Ascending aorta (tissue), 2 donors: ENCODE measurements at regions not wholly inside any gene's neighbourhood (a gene's known extent, or its start where the extent isn't known, plus 50 kb on each side); places are given as distances from the start of the nearest gene placed in this dataset.
"Not testable (repeated sequence)": the region's sequence is repeated elsewhere in the genome, so short reads cannot be mapped to it uniquely, and the experiment has no call there.

Source experiments
- DNase-seq, 2 donors: peaks; one replicate each; pipeline ENCODE4 v3.0.0-alpha.2; 2019; ENCODE audit warnings: low spot score in 2 of 2
- H3K27ac ChIP-seq, 2 donors: fragments of 200-600 bp; sonication (generic); one replicate each; pipeline ENCODE4 v1.5.1; 2016 to 2017; ENCODE audit warnings: mild to moderate bottlenecking in 1 of 2
- H3K27me3 ChIP-seq: fragments of 200-600 bp; sonication (generic); one replicate; pipeline ENCODE4 v1.5.1; 2017
- H3K36me3 ChIP-seq, 2 donors: fragments of 200-600 bp; sonication (generic); one replicate each; pipeline ENCODE4 v1.5.1; 2016
- H3K4me1 ChIP-seq, 2 donors: fragments of 200-600 bp; sonication (generic); one replicate each; pipeline ENCODE4 v1.5.1; 2016 to 2017; ENCODE audit warnings: mild to moderate bottlenecking in 1 of 2
- H3K4me3 ChIP-seq, 2 donors: fragments of 200-600 bp; sonication (generic); one replicate each; pipeline ENCODE4 v1.5.1; 2016 to 2017; ENCODE audit warnings: mild to moderate bottlenecking in 1 of 2
- H3K9me3 ChIP-seq, 2 donors: fragments of 200-600 bp; sonication (generic); one replicate each; pipeline ENCODE4 v1.5.1; 2016
- intact Hi-C: fragments of 100-400 bp; cut with DNase I; formaldehyde crosslinking; loops from one replicate; pipeline ENCODE4 v1.15.1; 2023
- TF ChIP-seq, protein P1 (sequence below), 3 experiments: fragments of 200-600 bp in 2 of 3; fragments of 450-650 bp in 1 of 3; sonication (generic) in 2 of 3; IDR thresholded peaks; one replicate each; pipeline ENCODE4 v1.5.1; 2016 to 2019; ENCODE audit warnings: antibody characterized with exemption in 3 of 3, mild to moderate bottlenecking in 1 of 3, moderate library complexity in 1 of 3

DNA sequence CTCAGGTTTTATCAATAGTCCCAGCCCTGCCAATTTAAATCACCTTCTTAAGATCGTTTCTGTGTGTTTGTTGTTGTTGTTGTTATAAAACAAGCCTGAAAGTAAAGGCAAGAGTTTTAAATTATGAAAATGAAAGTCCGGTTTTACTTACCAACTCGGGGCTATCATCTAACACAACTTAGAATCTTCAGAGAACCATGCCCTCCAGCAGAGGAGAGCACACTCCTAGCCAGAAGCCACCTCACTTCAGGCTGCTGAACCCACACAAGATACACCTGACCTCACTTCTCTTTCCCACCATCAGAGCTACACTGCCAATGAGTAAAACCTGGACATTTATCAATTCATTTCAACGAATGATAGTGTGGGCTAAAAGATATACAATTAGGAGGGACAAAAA, 335.2 kb downstream of the IRS1 start:
- Histone ChIP-seq H3K27ac (no peak overlapping the region), H3K4me1 (no peaks in the 10 kb centered on the region), H3K4me3 (no peak overlapping the region), H3K27me3 (no peaks in the 10 kb centered on the region), H3K9me3 (no peaks in the 10 kb centered on the region), H3K36me3 (no peaks in the 10 kb centered on the region)
- no peak for DNase-seq
- TF ChIP-seq, protein P1, sequence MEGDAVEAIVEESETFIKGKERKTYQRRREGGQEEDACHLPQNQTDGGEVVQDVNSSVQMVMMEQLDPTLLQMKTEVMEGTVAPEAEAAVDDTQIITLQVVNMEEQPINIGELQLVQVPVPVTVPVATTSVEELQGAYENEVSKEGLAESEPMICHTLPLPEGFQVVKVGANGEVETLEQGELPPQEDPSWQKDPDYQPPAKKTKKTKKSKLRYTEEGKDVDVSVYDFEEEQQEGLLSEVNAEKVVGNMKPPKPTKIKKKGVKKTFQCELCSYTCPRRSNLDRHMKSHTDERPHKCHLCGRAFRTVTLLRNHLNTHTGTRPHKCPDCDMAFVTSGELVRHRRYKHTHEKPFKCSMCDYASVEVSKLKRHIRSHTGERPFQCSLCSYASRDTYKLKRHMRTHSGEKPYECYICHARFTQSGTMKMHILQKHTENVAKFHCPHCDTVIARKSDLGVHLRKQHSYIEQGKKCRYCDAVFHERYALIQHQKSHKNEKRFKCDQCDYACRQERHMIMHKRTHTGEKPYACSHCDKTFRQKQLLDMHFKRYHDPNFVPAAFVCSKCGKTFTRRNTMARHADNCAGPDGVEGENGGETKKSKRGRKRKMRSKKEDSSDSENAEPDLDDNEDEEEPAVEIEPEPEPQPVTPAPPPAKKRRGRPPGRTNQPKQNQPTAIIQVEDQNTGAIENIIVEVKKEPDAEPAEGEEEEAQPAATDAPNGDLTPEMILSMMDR (IDR thresholded peaks at IDR 0.05), result no peak
- intact Hi-C loops, result no loop called here

DNA sequence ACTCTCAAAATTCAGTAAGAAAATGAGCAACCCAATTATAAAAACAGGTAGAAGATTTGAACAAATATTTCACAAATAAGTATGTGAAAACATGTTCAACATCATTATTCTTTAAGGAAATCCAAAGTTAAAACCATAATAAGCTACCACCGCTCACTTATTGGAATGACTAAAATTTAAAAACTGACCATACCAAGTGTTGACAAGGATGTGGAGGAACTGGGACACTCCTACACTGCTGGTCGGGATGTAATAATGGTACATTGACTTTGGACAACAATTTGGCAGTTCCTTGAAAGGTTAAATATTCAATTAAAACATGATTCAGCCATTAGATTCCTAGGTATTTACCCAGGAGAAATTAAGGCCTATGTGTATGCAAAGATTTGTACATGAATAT, 336.5 kb downstream of the IRS1 start:
- Histone ChIP-seq H3K4me1 (no peaks in the 10 kb centered on the region), H3K9me3 (no peaks in the 10 kb centered on the region), H3K27me3 (no peaks in the 10 kb centered on the region), H3K36me3 (no peaks in the 10 kb centered on the region), H3K4me3 (no peak overlapping the region), H3K27ac (no peak overlapping the region)
- TF ChIP-seq, protein P1 (IDR thresholded peaks at IDR 0.05), result no peak
- intact Hi-C loops, result no loop called here
- no peak for DNase-seq

DNA sequence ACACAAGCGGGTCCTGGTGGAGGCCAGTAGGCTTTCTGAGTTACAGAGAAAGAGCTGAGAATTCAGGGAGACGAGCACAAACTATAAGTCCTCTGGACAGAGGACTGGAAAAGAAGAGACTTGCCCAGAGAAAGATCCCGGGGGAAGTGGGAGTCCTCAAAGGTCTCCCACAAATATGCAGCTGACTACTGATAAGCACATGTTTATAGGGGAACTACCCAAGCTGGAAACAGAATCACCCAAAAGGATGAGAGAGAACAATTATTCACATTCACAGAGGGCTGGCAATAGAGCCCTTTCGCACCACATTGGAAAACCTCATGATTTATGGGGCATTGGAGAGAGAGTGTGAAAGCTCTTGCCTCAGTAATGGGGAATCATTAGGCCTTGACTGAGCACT, 337.6 kb downstream of the IRS1 start:
- no peaks in the 10 kb centered on the region for H3K9me3 ChIP-seq
- H3K4me3 ChIP-seq, result no peak overlapping the region
- no peak for DNase-seq
- H3K4me1 ChIP-seq, result no peaks in the 10 kb centered on the region
- no peaks in the 10 kb centered on the region for H3K27me3 ChIP-seq
- H3K27ac ChIP-seq, result no peak overlapping the region
- no peaks in the 10 kb centered on the region for H3K36me3 ChIP-seq
- intact Hi-C loops, result no loop called here
- TF ChIP-seq, protein P1 (IDR thresholded peaks at IDR 0.05), result no peak

DNA sequence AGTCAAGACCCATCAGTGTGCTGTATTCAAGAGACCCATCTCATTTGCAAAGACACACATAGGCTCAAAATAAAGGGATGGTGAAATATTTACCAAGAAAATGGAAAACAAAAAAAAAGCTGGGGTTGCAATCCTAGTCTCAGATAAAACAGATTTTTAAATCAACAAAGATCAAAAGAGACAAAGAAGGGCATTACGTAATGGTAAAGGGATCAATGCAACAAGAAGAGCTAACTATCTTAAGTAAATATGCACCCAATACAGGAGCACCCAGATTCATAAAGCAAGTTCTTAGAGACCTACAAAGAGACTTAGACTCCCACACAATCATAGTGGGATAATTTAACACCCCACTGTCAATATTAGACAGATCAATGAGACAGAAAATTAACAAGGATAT, 343.5 kb downstream of the IRS1 start:
- intact Hi-C loops, H3K4me3 ChIP-seq, H3K36me3 ChIP-seq, H3K9me3 ChIP-seq, H3K4me1 ChIP-seq, H3K27me3 ChIP-seq, H3K27ac ChIP-seq, DNase-seq: not testable (repeated sequence)

DNA sequence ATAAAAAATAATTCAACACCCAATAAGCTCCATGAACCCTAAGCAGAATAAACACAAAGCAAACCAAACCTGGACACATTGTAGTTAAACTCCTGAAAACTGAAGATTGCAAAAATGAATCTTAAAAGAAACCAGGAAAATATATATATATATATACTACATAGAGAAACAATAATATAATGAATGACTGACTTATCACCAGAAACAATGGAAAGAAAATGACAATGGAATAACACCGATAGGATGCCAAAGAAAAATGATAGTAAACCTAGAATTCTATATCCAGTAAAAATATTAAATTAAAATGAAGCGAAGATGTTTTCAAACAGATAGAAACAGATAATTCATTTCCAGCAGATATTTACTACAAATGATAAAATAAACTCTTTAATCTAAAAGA, 346.9 kb downstream of the IRS1 start:
- no peaks in the 10 kb centered on the region for H3K27me3 ChIP-seq
- no peaks in the 10 kb centered on the region for H3K4me1 ChIP-seq
- H3K36me3 ChIP-seq, result no peaks in the 10 kb centered on the region
- TF ChIP-seq, protein P1 (IDR thresholded peaks at IDR 0.05), result no peak
- H3K9me3 ChIP-seq, result peaks cover 0 to 5% of the 10 kb centered on the region in 2 donors
- H3K27ac ChIP-seq, result no peak overlapping the region
- H3K4me3 ChIP-seq, result no peak overlapping the region
- no peak for DNase-seq
- intact Hi-C loops, result no loop called here

DNA sequence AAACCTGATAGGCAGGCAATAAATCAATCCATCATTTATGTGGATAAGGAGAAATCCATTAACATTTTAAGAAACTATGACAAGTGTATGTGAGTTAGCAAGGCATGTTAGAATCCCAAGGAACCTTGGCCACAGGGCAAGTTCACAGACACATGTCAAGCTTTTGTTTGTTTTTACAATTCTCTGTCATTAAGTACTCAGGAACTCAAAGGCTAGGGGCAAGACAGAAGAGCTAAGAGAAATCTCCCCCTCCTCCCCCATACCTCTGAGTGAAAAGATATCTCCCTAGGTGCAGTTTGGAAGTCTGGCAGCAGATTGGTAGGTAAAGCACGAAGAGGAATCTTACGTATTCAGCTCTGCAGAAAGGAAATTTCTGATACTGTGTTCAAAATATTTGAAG, 348.1 kb downstream of the IRS1 start:
- Histone ChIP-seq H3K27ac (no peak overlapping the region), H3K4me3 (no peak overlapping the region), H3K4me1 (no peaks in the 10 kb centered on the region), H3K9me3 (peaks cover 0 to 5% of the 10 kb centered on the region in 2 donors), H3K36me3 (no peaks in the 10 kb centered on the region), H3K27me3 (no peaks in the 10 kb centered on the region)
- intact Hi-C loops, result no loop called here
- no peak for DNase-seq
- TF ChIP-seq, protein P1 (IDR thresholded peaks at IDR 0.05), result no peak
